HepG2 (cell line): ENCODE measurements at regions not wholly inside any gene's neighbourhood (a gene's known extent, or its start where the extent isn't known, plus 50 kb on each side); places are given as distances from the start of the nearest gene placed in this dataset.

ENCODE experiments used
- ATAC-seq: fragments of 200-7000 bp; cut with Tn5 transposase; 3 replicates; pipeline ENCODE4 v1.9.1; 2020; ENCODE audit warnings: mild to moderate bottlenecking, moderate library complexity
- BruUV-seq: library from RNA; stranded (reverse); fragments of 400-500 nt; replicated peaks from 2 replicates; lab custom pipeline; 2021; lab: Mats Ljungman, UMichigan
- CTCF ChIA-PET: fragments of 300-600 bp; formaldehyde crosslinking; extraction: SDS; loops from one replicate; lab custom pipeline; 2021; ENCODE audit warnings: low total read pairs, inconsistent platforms, low intra/inter-chr PET ratio; lab: Yijun Ruan, JAX
- POLR2A ChIA-PET: fragments of 350-600 bp; sonication (Branson Sonifier 250); formaldehyde crosslinking; loops from one replicate; lab custom pipeline; 2020; ENCODE audit warnings: antibody characterized with exemption, inconsistent platforms; lab: Yijun Ruan, JAX
- DNase-seq: peaks from one replicate; pipeline ENCODE4 v3.0.0-alpha.2; 2015; ENCODE audit warnings: low spot score
- FAIRE-seq: peaks from 3 replicates; lab custom pipeline; 2011; peaks lifted over from hg19 to GRCh38; lab: Jason Lieb, UNC
- H2AFZ ChIP-seq: one replicate; pipeline ENCODE4 v1.6.1; 2011; ENCODE audit warnings: low read length, inconsistent platforms
- H3K27ac ChIP-seq: fragments of 300-600 bp; 3 replicates; pipeline ENCODE4 v1.8.0; 2011; ENCODE audit warnings: mixed run types, mild to moderate bottlenecking, mixed read lengths, low read length, inconsistent platforms; ENCODE audit not compliant: insufficient read depth; ENCODE audit errors: extremely low read length
- H3K27me3 ChIP-seq, 2 experiments: fragments of 200-600 bp in 1 of 2; 2 replicates in 1 of 2; 3 replicates in 1 of 2; pipeline versions ENCODE4 v1.6.0 to v1.8.0; 2011; ENCODE audit warnings: low read length in 2 of 2, mild to moderate bottlenecking in 2 of 2, moderate library complexity in 2 of 2, inconsistent platforms in 1 of 2; ENCODE audit not compliant: insufficient read depth in 2 of 2, control insufficient read depth in 1 of 2
- H3K36me3 ChIP-seq, 2 experiments: fragments of 200-600 bp in 1 of 2; replicated peaks in 1 of 2; 2 replicates in 1 of 2; 3 replicates in 1 of 2; pipeline versions ENCODE4 v1.5.1 to v1.8.0; 2011; ENCODE audit warnings: low read length in 2 of 2, inconsistent platforms in 1 of 2; ENCODE audit not compliant: insufficient read depth in 2 of 2, control insufficient read depth in 1 of 2
- H3K4me1 ChIP-seq: 2 replicates; pipeline ENCODE4 v1.5.1; 2012; ENCODE audit warnings: low read length, inconsistent platforms; ENCODE audit not compliant: insufficient read depth
- H3K4me2 ChIP-seq: 2 replicates; pipeline ENCODE4 v1.6.0; 2011; ENCODE audit warnings: low read depth, low read length, inconsistent platforms
- H3K4me3 ChIP-seq, 3 experiments: fragments of 200-600 bp in 1 of 3; sonication (generic), shearing (Covaris generic) in 1 of 3; replicated peaks in 1 of 3; 2 replicates each; pipeline ENCODE4 v1.5.1; 2011 to 2016; ENCODE audit warnings: low read length in 3 of 3, inconsistent platforms in 2 of 3, low read depth in 2 of 3, mild to moderate bottlenecking in 2 of 3, control low read depth in 1 of 3, mixed read lengths in 1 of 3; ENCODE audit not compliant: insufficient read depth in 1 of 3
- H3K79me2 ChIP-seq: one replicate; pipeline ENCODE4 v1.6.1; 2011; ENCODE audit warnings: low read length, inconsistent platforms; ENCODE audit not compliant: insufficient read depth
- H3K9ac ChIP-seq: 2 replicates; pipeline ENCODE4 v1.6.0; 2011; ENCODE audit warnings: mild to moderate bottlenecking, low read depth, low read length, inconsistent platforms; ENCODE audit not compliant: insufficient read depth
- H3K9me3 ChIP-seq: 2 replicates; pipeline ENCODE4 v1.5.1; 2012; ENCODE audit warnings: mild to moderate bottlenecking, low read length
- H4K20me1 ChIP-seq: 2 replicates; pipeline ENCODE4 v1.6.0; 2011; ENCODE audit warnings: inconsistent platforms, mild to moderate bottlenecking, low read length, moderate library complexity; ENCODE audit not compliant: insufficient read depth
- CENPT ChIP-seq: sonication (generic); formaldehyde crosslinking; IDR thresholded peaks from 2 replicates; pipeline ENCODE4 v1.8.0; 2022; ENCODE audit warnings: low read depth, mild to moderate bottlenecking, moderate library complexity, missing genetic modification reagents
- HMG20A ChIP-seq: IDR thresholded peaks from 2 replicates; pipeline ENCODE4 v1.6.1; 2016; ENCODE audit warnings: borderline replicate concordance
- MAFF ChIP-seq: IDR thresholded peaks from 2 replicates; pipeline ENCODE4 v1.6.1; 2011; ENCODE audit warnings: low read depth, low read length, improper control_type of control experiment
- MAFK ChIP-seq, 2 experiments: IDR thresholded peaks in 1 of 2; conservative IDR thresholded peaks in 1 of 2; 2 replicates each; pipeline ENCODE4 v1.6.1; 2011; ENCODE audit warnings: improper control_type of control experiment in 2 of 2, low read length in 2 of 2
- NAIF1 ChIP-seq: sonication (generic); formaldehyde crosslinking; IDR thresholded peaks from 2 replicates; pipeline ENCODE4 v1.5.0; 2020; ENCODE audit warnings: mild to moderate bottlenecking, missing genetic modification reagents, borderline replicate concordance
- PLSCR1 ChIP-seq: sonication (generic); formaldehyde crosslinking; IDR thresholded peaks from 2 replicates; pipeline ENCODE4 v1.5.0; 2020; ENCODE audit warnings: missing genetic modification reagents, mild to moderate bottlenecking, borderline replicate concordance
- REXO4 ChIP-seq: sonication (generic); formaldehyde crosslinking; IDR thresholded peaks from 2 replicates; pipeline ENCODE4 v1.8.0; 2022; ENCODE audit warnings: missing genetic modification reagents, mild to moderate bottlenecking, borderline replicate concordance
- SNAI1 ChIP-seq: sonication (generic); formaldehyde crosslinking; IDR thresholded peaks from 2 replicates; pipeline ENCODE4 v1.5.0; 2020; ENCODE audit warnings: mild to moderate bottlenecking, missing genetic modification reagents, borderline replicate concordance
- USF2 ChIP-seq, 2 experiments: sonication (generic) in 1 of 2; formaldehyde crosslinking in 1 of 2; IDR thresholded peaks; 2 replicates each; pipeline versions ENCODE4 v1.5.1 to v1.6.1; 2011 to 2020; ENCODE audit warnings: borderline replicate concordance in 1 of 2, low read depth in 1 of 2, low read length in 1 of 2, mild to moderate bottlenecking in 1 of 2, missing genetic modification reagents in 1 of 2, moderate library complexity in 1 of 2
- ZBTB20 ChIP-seq: sonication (generic); formaldehyde crosslinking; IDR thresholded peaks from 2 replicates; pipeline ENCODE4 v1.8.1; 2023; ENCODE audit warnings: missing genetic modification reagents, low read depth, mild to moderate bottlenecking, borderline replicate concordance
- ZNF280B ChIP-seq: sonication (generic); formaldehyde crosslinking; IDR thresholded peaks from 2 replicates; pipeline ENCODE4 v1.5.0; 2020; ENCODE audit warnings: missing genetic modification reagents, mild to moderate bottlenecking, borderline replicate concordance
- ZNF556 ChIP-seq: sonication (generic); formaldehyde crosslinking; IDR thresholded peaks from 2 replicates; pipeline ENCODE4 v1.4.0; 2020; ENCODE audit warnings: mild to moderate bottlenecking, missing genetic modification reagents, borderline replicate concordance
- ZNF652 ChIP-seq: IDR thresholded peaks from 2 replicates; pipeline ENCODE4 v1.6.1; 2016; ENCODE audit warnings: low read depth, borderline replicate concordance
- WGBS: methylation state at CpG from one replicate; pipeline ENCODE4 v1.1.6; 2017; ENCODE audit warnings: low lambda C conversion rate; 5-methylcytosine and 5-hydroxymethylcytosine counted together
- in situ Hi-C: cut with HindIII; loops from 2 replicates; pipeline ENCODE4 v1.10.0; 2017; ENCODE audit warnings: low pct_unique_long_range_greater_than_20kb; ENCODE audit not compliant: extremely low pct_ligation_motif_present
- intact Hi-C: fragments of 100-400 bp; cut with micrococcal nuclease; formaldehyde crosslinking; loops from one replicate; pipeline ENCODE4 v1.10.0; 2022; ENCODE audit not compliant: unreplicated experiment

- H3K36me3 ChIP-seq: no peaks in the 10 kb centered on the region
- ATAC-seq (no peak), DNase-seq (no peak)
- no peaks in the 10 kb centered on the region for H3K4me1 ChIP-seq
- H3K9me3 ChIP-seq: no peaks in the 10 kb centered on the region
- no peaks in the 10 kb centered on the region for H3K79me2 ChIP-seq
- H3K27ac ChIP-seq: no peak overlapping the region
- H3K4me3 ChIP-seq: no peak overlapping the region
- no peak overlapping the region for H3K9ac ChIP-seq
- H3K4me2 ChIP-seq: no peak overlapping the region
- in situ Hi-C loops (no loop called here), intact Hi-C loops (no loop called here)
- POLR2A ChIA-PET: no interaction called here
- H4K20me1 ChIP-seq: no peaks in the 10 kb centered on the region
- no peak overlapping the region for H2AFZ ChIP-seq
- 12% methylated on average over 7 of the region's 10 CpGs for WGBS
- H3K27me3 ChIP-seq: peaks cover 6 to 44% of the 10 kb centered on the region in 2 experiments; a peak in 3 of 5 replicates
- TF ChIP-seq HMG20A (CRISPR knock-in tag) (no peak), NAIF1 (CRISPR knock-in tag) (no peak), MAFF (peak; percentile 81), ZNF556 (CRISPR knock-in tag) (no peak), CENPT (no peak), USF2 (IDR thresholded peaks at IDR 0.05; ENCODE audit: low read depth, low read length) (no peak), USF2 (CRISPR knock-in tag; IDR thresholded peaks at IDR 0.05; ENCODE audit: borderline replicate concordance) (no peak), SNAI1 (CRISPR knock-in tag) (no peak), MAFK (conservative IDR thresholded peaks at IDR 0.05 in 1 of 2, IDR thresholded peaks at IDR 0.05 in 1 of 2; ENCODE audit: low read length in 2 of 2) (peak; percentile 78 to 86), REXO4 (CRISPR knock-in tag) (no peak), PLSCR1 (CRISPR knock-in tag) (no peak), ZNF280B (no peak), ZBTB20 (no peak), ZNF652 (no peak)
- TF ChIP-seq, all 625 proteins: peak for 2
- CTCF ChIA-PET: no interaction called here
- no peak for FAIRE-seq
- BruUV-seq: no TSS peak
These were observed 150.9 kb downstream of the MRM1 start for GRCh38 chr17:36752096-36752888.
